22Rv1 (cell line): ENCODE measurements at regions not wholly inside any gene's neighbourhood (a gene's known extent, or its start where the extent isn't known, plus 50 kb on each side); places are given as distances from the start of the nearest gene placed in this dataset.

Experiments
- CTCF ChIP-seq: fragments of 450-650 bp; IDR thresholded peaks from 2 replicates; pipeline ENCODE4 v1.5.1; 2017; ENCODE audit warnings: mild to moderate bottlenecking
- ZFX ChIP-seq: fragments of 450-650 bp; IDR thresholded peaks from 2 replicates; pipeline ENCODE4 v1.6.1; 2017; ENCODE audit warnings: antibody characterized with exemption, borderline replicate concordance

GRCh38 chr10:1989090-1989489 lies 251.8 kb upstream of the ADARB2 start:
- TF ChIP-seq CTCF (no peak), ZFX (no peak)
